ENCODE measurements at regions not wholly inside any gene's neighbourhood (a gene's known extent, or its start where the extent isn't known, plus 50 kb on each side); places are given as distances from the start of the nearest gene placed in this dataset.

- Histone ChIP-seq H3K27ac (no peak overlapping the region), H3K36me3 (no peaks in the 10 kb centered on the region), H3K4me1 (no peaks in the 10 kb centered on the region), H3K27me3 (no peaks in the 10 kb centered on the region), H3K4me3 (no peak overlapping the region), H3K9me3 (peaks cover 0 to under 1% of the 10 kb centered on the region in 2 donors)
- intact Hi-C loops (cut with DNase I; ENCODE audit: low total_unique reads) (no loop called here), in situ Hi-C loops (cut with MboI; ENCODE audit: low pct_ligation_motif_present in 1 of 4, low pct_unique_long_range_greater_than_20kb in 1 of 4, low sequenced_read_pairs in 3 of 4) (no loop called here)
- TF ChIP-seq, protein P1, sequence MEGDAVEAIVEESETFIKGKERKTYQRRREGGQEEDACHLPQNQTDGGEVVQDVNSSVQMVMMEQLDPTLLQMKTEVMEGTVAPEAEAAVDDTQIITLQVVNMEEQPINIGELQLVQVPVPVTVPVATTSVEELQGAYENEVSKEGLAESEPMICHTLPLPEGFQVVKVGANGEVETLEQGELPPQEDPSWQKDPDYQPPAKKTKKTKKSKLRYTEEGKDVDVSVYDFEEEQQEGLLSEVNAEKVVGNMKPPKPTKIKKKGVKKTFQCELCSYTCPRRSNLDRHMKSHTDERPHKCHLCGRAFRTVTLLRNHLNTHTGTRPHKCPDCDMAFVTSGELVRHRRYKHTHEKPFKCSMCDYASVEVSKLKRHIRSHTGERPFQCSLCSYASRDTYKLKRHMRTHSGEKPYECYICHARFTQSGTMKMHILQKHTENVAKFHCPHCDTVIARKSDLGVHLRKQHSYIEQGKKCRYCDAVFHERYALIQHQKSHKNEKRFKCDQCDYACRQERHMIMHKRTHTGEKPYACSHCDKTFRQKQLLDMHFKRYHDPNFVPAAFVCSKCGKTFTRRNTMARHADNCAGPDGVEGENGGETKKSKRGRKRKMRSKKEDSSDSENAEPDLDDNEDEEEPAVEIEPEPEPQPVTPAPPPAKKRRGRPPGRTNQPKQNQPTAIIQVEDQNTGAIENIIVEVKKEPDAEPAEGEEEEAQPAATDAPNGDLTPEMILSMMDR (IDR thresholded peaks at IDR 0.05): no peak
- TF ChIP-seq POLR2AphosphoS5 (IDR thresholded peaks at IDR 0.05) (no peak), POLR2A (IDR thresholded peaks at IDR 0.05) (no peak), EP300 (IDR thresholded peaks at IDR 0.05; ENCODE audit: low read depth) (no peak)
- no peak for DNase-seq
- whole genome bisulfite sequencing, 2 donors (ENCODE audit: low coverage in 1 of 2): 79 to 89% methylated on average over 2 of the region's 2 CpGs
These were observed 326.4 kb downstream of the MEI4 start for GRCh38 chr6:77979204-77979603.

DNA sequence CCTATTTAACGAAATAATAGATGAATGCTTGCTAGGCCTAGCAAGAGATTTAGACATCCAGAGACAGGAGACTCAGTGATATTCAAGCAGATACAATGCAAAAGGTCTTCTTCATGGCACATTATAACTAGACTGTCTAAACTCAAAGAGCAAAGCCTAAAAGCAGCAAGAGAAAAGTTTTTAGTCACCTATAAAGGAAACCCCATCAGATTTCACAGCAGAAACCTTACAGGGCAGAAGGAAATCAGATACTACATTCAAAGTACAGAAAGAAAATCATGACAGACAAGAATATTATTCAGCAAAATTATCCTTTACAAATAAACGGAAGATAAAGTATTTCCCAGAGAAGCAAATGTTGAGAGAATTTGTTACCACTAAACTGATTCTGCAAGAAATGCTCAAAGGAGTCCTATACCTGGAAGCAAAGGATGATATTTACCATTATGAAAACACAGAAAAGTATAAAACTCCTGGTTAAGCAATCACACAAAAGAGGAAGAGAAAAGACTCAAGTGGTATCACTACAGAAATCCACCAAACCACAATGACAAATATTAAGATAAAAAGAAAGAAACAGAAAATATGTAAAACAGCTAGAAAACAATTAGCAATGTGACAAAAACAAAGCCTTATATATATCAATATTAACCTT is 333.7 kb downstream of the MEI4 start:
- Histone ChIP-seq H3K36me3 (no peaks in the 10 kb centered on the region), H3K27ac (no peak overlapping the region), H3K27me3 (no peaks in the 10 kb centered on the region), H3K9me3 (peaks cover 0 to 3% of the 10 kb centered on the region in 2 donors), H3K4me3 (no peak overlapping the region), H3K4me1 (no peaks in the 10 kb centered on the region)
- no peak for DNase-seq
- intact Hi-C loops (cut with DNase I; ENCODE audit: low total_unique reads) (no loop called here), in situ Hi-C loops (cut with MboI; ENCODE audit: low pct_ligation_motif_present in 1 of 4, low pct_unique_long_range_greater_than_20kb in 1 of 4, low sequenced_read_pairs in 3 of 4) (no loop called here)
- 58 to 71% methylated on average over 2 of the region's 2 CpGs for WGBS, 2 donors (ENCODE audit: low coverage in 1 of 2)
- TF ChIP-seq POLR2A (IDR thresholded peaks at IDR 0.05) (no peak), POLR2AphosphoS5 (IDR thresholded peaks at IDR 0.05) (no peak), EP300 (IDR thresholded peaks at IDR 0.05; ENCODE audit: low read depth) (no peak)
- TF ChIP-seq, protein P1 (IDR thresholded peaks at IDR 0.05): no peak

- H3K27ac ChIP-seq: no peak overlapping the region
- in situ Hi-C loops (cut with MboI; ENCODE audit: low pct_ligation_motif_present in 1 of 4, low pct_unique_long_range_greater_than_20kb in 1 of 4, low sequenced_read_pairs in 3 of 4): no loop called here
- peaks cover 0 to 3% of the 10 kb centered on the region in 2 donors for H3K9me3 ChIP-seq
- H3K27me3 ChIP-seq: no peaks in the 10 kb centered on the region
- H3K36me3 ChIP-seq: no peaks in the 10 kb centered on the region
- DNase-seq: no peak
- TF ChIP-seq EP300 (IDR thresholded peaks at IDR 0.05; ENCODE audit: low read depth) (no peak), POLR2AphosphoS5 (IDR thresholded peaks at IDR 0.05) (no peak), POLR2A (IDR thresholded peaks at IDR 0.05) (no peak)
- TF ChIP-seq, protein P1 (IDR thresholded peaks at IDR 0.05): no peak
- H3K4me1 ChIP-seq: no peaks in the 10 kb centered on the region
- intact Hi-C loops (cut with DNase I; ENCODE audit: low total_unique reads): no loop called here
- no peak overlapping the region for H3K4me3 ChIP-seq
These were observed 334.2 kb downstream of the MEI4 start for GRCh38 chr6:77987035-77987384.

DNA sequence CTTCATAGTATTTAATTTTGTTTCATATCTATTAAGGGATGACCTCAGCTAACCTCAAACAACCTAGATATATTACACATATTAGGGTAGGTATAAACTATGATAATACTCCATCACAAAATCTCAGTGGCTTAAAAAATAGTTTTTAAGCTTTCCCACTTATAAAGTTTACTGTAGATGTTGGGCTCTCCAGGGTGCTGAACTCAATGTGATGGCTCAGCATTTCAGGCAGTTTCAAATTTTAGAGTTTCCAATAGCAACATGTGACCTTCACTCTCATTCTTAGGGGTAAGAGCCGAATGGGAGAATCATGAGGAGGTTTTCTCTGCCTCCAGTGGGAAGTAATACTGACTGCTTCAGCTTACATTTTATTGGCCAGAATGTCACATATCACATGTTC is 357.3 kb downstream of the MEI4 start:
- Histone ChIP-seq H3K4me3 (no peak overlapping the region), H3K9me3 (no peaks in the 10 kb centered on the region), H3K4me1 (no peaks in the 10 kb centered on the region), H3K27ac (no peak overlapping the region), H3K36me3 (no peaks in the 10 kb centered on the region), H3K27me3 (no peaks in the 10 kb centered on the region)
- TF ChIP-seq POLR2AphosphoS5 (IDR thresholded peaks at IDR 0.05) (no peak), POLR2A (IDR thresholded peaks at IDR 0.05) (no peak), EP300 (IDR thresholded peaks at IDR 0.05; ENCODE audit: low read depth) (no peak)
- TF ChIP-seq, protein P1 (IDR thresholded peaks at IDR 0.05): no peak
- in situ Hi-C loops (cut with MboI; ENCODE audit: low pct_ligation_motif_present in 1 of 4, low pct_unique_long_range_greater_than_20kb in 1 of 4, low sequenced_read_pairs in 3 of 4): no loop called here
- intact Hi-C loops (cut with DNase I; ENCODE audit: low total_unique reads): loop anchor here (1.0 kb wide), 1 partner anchor 38 kb away; no protein-coding TSS in a partner anchor
- no peak for DNase-seq
- 58 to 67% methylated on average over 1 of the region's 1 CpG for WGBS, 2 donors (ENCODE audit: low coverage in 1 of 2)

Measured in transverse colon (tissue), 4 donors.